ENCODE measurements at regions not wholly inside any gene's neighbourhood (a gene's known extent, or its start where the extent isn't known, plus 50 kb on each side); places are given as distances from the start of the nearest gene placed in this dataset.

GRCh38 chr1:37261129-37261528 is 213.3 kb upstream of the ZC3H12A start:
- 41 to 71% methylated on average over 1 to 2 of the region's 2 CpGs for WGBS, 2 donors (ENCODE audit: low coverage in 1 of 2)
- Histone ChIP-seq H3K27ac (no peak overlapping the region), H3K9me3 (peaks cover 0 to 10% (median 0%) of the 10 kb centered on the region in 3 donors), H3K4me3 (no peak overlapping the region), H3K4me1 (no peaks in the 10 kb centered on the region), H3K27me3 (peaks cover 83% of the 10 kb centered on the region), H3K36me3 (no peaks in the 10 kb centered on the region)
- no peak for ATAC-seq
- TF ChIP-seq POLR2AphosphoS5 (IDR thresholded peaks at IDR 0.05) (no peak), POLR2A (IDR thresholded peaks at IDR 0.05) (no peak), EP300 (IDR thresholded peaks at IDR 0.05) (no peak), CTCF (IDR thresholded peaks at IDR 0.05) (no peak)

- 33 to 37% methylated on average over 6 of the region's 6 CpGs for WGBS, 2 donors (ENCODE audit: low coverage in 1 of 2)
- no peak for TF ChIP-seq POLR2A (IDR thresholded peaks at IDR 0.05)
- TF ChIP-seq EP300 (IDR thresholded peaks at IDR 0.05) = no peak
- TF ChIP-seq CTCF (IDR thresholded peaks at IDR 0.05) = no peak
- TF ChIP-seq POLR2AphosphoS5 (IDR thresholded peaks at IDR 0.05) = no peak
These were observed 211.8 kb upstream of the ZC3H12A start for GRCh38 chr1:37262439-37263170.

GRCh38 chr1:37265156-37265555 is 209.2 kb upstream of the ZC3H12A start:
- no peak for TF ChIP-seq EP300 (IDR thresholded peaks at IDR 0.05)
- TF ChIP-seq POLR2AphosphoS5 (IDR thresholded peaks at IDR 0.05) = no peak
- TF ChIP-seq POLR2A (IDR thresholded peaks at IDR 0.05) = no peak
- no peak for TF ChIP-seq CTCF (IDR thresholded peaks at IDR 0.05)
- ATAC-seq = no peak
- Histone ChIP-seq H3K27me3 (peaks cover 64% of the 10 kb centered on the region), H3K4me1 (no peaks in the 10 kb centered on the region), H3K36me3 (no peaks in the 10 kb centered on the region), H3K4me3 (no peak overlapping the region), H3K9me3 (peaks cover 0 to 10% (median 0%) of the 10 kb centered on the region in 3 donors), H3K27ac (no peak overlapping the region)
- 50 to 60% methylated on average over 1 of the region's 3 CpGs for WGBS, 2 donors (ENCODE audit: low coverage in 1 of 2)

More at GRCh38 chr1:37262439-37263170, 211.8 kb upstream of the ZC3H12A start:
- no peak for ATAC-seq
- Histone ChIP-seq H3K27ac (no peak overlapping the region), H3K4me1 (no peaks in the 10 kb centered on the region), H3K9me3 (peaks cover 0 to 10% (median 0%) of the 10 kb centered on the region in 3 donors), H3K4me3 (no peak overlapping the region), H3K36me3 (no peaks in the 10 kb centered on the region), H3K27me3 (peaks cover 73% of the 10 kb centered on the region)

GRCh38 chr1:37265786-37266667 is 208.4 kb upstream of the ZC3H12A start:
- Histone ChIP-seq H3K4me3 (no peak overlapping the region), H3K4me1 (no peaks in the 10 kb centered on the region), H3K27ac (no peak overlapping the region), H3K27me3 (peaks cover 64% of the 10 kb centered on the region), H3K9me3 (peaks cover 0 to 10% (median 0%) of the 10 kb centered on the region in 3 donors), H3K36me3 (no peaks in the 10 kb centered on the region)
- no peak for ATAC-seq
- WGBS, 2 donors (ENCODE audit: low coverage in 1 of 2) = 29 to 34% methylated on average over 3 to 6 of the region's 10 CpGs
- TF ChIP-seq EP300 (IDR thresholded peaks at IDR 0.05) (no peak), CTCF (IDR thresholded peaks at IDR 0.05) (no peak)
